ENCODE measurements at regions not wholly inside any gene's neighbourhood (a gene's known extent, or its start where the extent isn't known, plus 50 kb on each side); places are given as distances from the start of the nearest gene placed in this dataset.

- Histone ChIP-seq H3K27ac (ENCODE audit: low read length) (no peak overlapping the region), H3K36me3 (ENCODE audit: control insufficient read depth in 2 of 2, extremely low read depth in 1 of 2, insufficient read depth in 1 of 2, low read length in 1 of 2) (no peaks in the 10 kb centered on the region), H3K4me3 (ENCODE audit: control insufficient read depth in 1 of 2, extremely low read depth in 1 of 2, low read length in 1 of 2) (no peak overlapping the region), H3K27me3 (replicated peaks in 1 of 2; ENCODE audit: control insufficient read depth in 2 of 2, extremely low read depth in 1 of 2, insufficient read depth in 2 of 2, low read length in 1 of 2) (no peaks in the 10 kb centered on the region), H3K9me3 (peaks cover 2% of the 10 kb centered on the region), H3K4me1 (ENCODE audit: control insufficient read depth in 1 of 2, extremely low read depth in 1 of 2, insufficient read depth in 2 of 2, low read length in 2 of 2) (no peaks in the 10 kb centered on the region)
- ATAC-seq (replicated peaks in 1 of 4) = no peak
- Mint-ChIP-seq H3K4me3 (no peak overlapping the region), H3K27ac (no peak overlapping the region), H3K27me3 (no peaks in the 10 kb centered on the region), H3K9me3 (peaks cover under 1 to 23% (median 6%) of the 10 kb centered on the region in 3 donors), H3K4me1 (no peaks in the 10 kb centered on the region), H3K36me3 (no peaks in the 10 kb centered on the region)
- WGBS (ENCODE audit: insufficient coverage) = no CpG with 5 or more reads among the region's 2 CpGs
- no peak for DNase-seq
- ChIA-PET CTCF (no interaction called here), POLR2A (no interaction called here)
These were observed 801.1 kb upstream of the CXADR start for GRCh38 chr21:16711757-16712156.

- no peaks in the 10 kb centered on the region for H3K27me3 Mint-ChIP-seq
- H3K4me3 Mint-ChIP-seq = no peak overlapping the region
- H3K4me3 ChIP-seq (ENCODE audit: control insufficient read depth in 1 of 2, extremely low read depth in 1 of 2, low read length in 1 of 2) = no peak overlapping the region
- 53% methylated on average over 3 of the region's 4 CpGs for WGBS (ENCODE audit: insufficient coverage)
- ATAC-seq (replicated peaks in 1 of 4) (no peak), DNase-seq (no peak)
- no peaks in the 10 kb centered on the region for H3K4me1 ChIP-seq (ENCODE audit: control insufficient read depth in 1 of 2, extremely low read depth in 1 of 2, insufficient read depth in 2 of 2, low read length in 2 of 2)
- no peaks in the 10 kb centered on the region for H3K4me1 Mint-ChIP-seq
- CTCF ChIA-PET = no interaction called here
- H3K27me3 ChIP-seq (replicated peaks in 1 of 2; ENCODE audit: control insufficient read depth in 2 of 2, extremely low read depth in 1 of 2, insufficient read depth in 2 of 2, low read length in 1 of 2) = no peaks in the 10 kb centered on the region
- no peaks in the 10 kb centered on the region for H3K36me3 ChIP-seq (ENCODE audit: control insufficient read depth in 2 of 2, extremely low read depth in 1 of 2, insufficient read depth in 1 of 2, low read length in 1 of 2)
- no peak overlapping the region for H3K27ac Mint-ChIP-seq
- peaks cover 2% of the 10 kb centered on the region for H3K9me3 ChIP-seq
- POLR2A ChIA-PET = no interaction called here
- no peak overlapping the region for H3K27ac ChIP-seq (ENCODE audit: low read length)
- H3K9me3 Mint-ChIP-seq = peaks cover 2 to 20% (median 8%) of the 10 kb centered on the region in 3 donors
- H3K36me3 Mint-ChIP-seq = no peaks in the 10 kb centered on the region
These were observed 799.3 kb upstream of the CXADR start for GRCh38 chr21:16713331-16714117.

GRCh38 chr21:16740511-16740910 lies 772.3 kb upstream of the CXADR start:
- Mint-ChIP-seq H3K4me1 (no peaks in the 10 kb centered on the region), H3K36me3 (no peaks in the 10 kb centered on the region), H3K27me3 (no peaks in the 10 kb centered on the region), H3K4me3 (no peak overlapping the region), H3K27ac (no peak overlapping the region), H3K9me3 (peaks cover 8 to 14% (median 12%) of the 10 kb centered on the region in 3 donors)
- no peak overlapping the region for H3K27ac ChIP-seq (ENCODE audit: low read length)
- H3K9me3 ChIP-seq = no peaks in the 10 kb centered on the region
- WGBS (ENCODE audit: insufficient coverage) = 64% methylated on average over 4 of the region's 8 CpGs
- H3K36me3 ChIP-seq (ENCODE audit: control insufficient read depth in 2 of 2, extremely low read depth in 1 of 2, insufficient read depth in 1 of 2, low read length in 1 of 2) = no peaks in the 10 kb centered on the region
- no peaks in the 10 kb centered on the region for H3K4me1 ChIP-seq (ENCODE audit: control insufficient read depth in 1 of 2, extremely low read depth in 1 of 2, insufficient read depth in 2 of 2, low read length in 2 of 2)
- H3K27me3 ChIP-seq (replicated peaks in 1 of 2; ENCODE audit: control insufficient read depth in 2 of 2, extremely low read depth in 1 of 2, insufficient read depth in 2 of 2, low read length in 1 of 2) = no peaks in the 10 kb centered on the region
- POLR2A ChIA-PET = no interaction called here
- no peak overlapping the region for H3K4me3 ChIP-seq (ENCODE audit: control insufficient read depth in 1 of 2, extremely low read depth in 1 of 2, low read length in 1 of 2)
- ATAC-seq (replicated peaks in 1 of 4) = no peak
- CTCF ChIA-PET = no interaction called here
- DNase-seq = no peak

GRCh38 chr21:16741141-16741665 lies 771.6 kb upstream of the CXADR start:
- DNase-seq = no peak
- Mint-ChIP-seq H3K4me3 (no peak overlapping the region), H3K27ac (no peak overlapping the region), H3K9me3 (peaks cover 4 to 9% (median 6%) of the 10 kb centered on the region in 3 donors), H3K4me1 (no peaks in the 10 kb centered on the region), H3K27me3 (no peaks in the 10 kb centered on the region), H3K36me3 (no peaks in the 10 kb centered on the region)
- Histone ChIP-seq H3K9me3 (no peaks in the 10 kb centered on the region), H3K27me3 (replicated peaks in 1 of 2; ENCODE audit: control insufficient read depth in 2 of 2, extremely low read depth in 1 of 2, insufficient read depth in 2 of 2, low read length in 1 of 2) (no peaks in the 10 kb centered on the region), H3K4me1 (ENCODE audit: control insufficient read depth in 1 of 2, extremely low read depth in 1 of 2, insufficient read depth in 2 of 2, low read length in 2 of 2) (no peaks in the 10 kb centered on the region), H3K4me3 (ENCODE audit: control insufficient read depth in 1 of 2, extremely low read depth in 1 of 2, low read length in 1 of 2) (no peak overlapping the region), H3K27ac (ENCODE audit: low read length) (no peak overlapping the region), H3K36me3 (ENCODE audit: control insufficient read depth in 2 of 2, extremely low read depth in 1 of 2, insufficient read depth in 1 of 2, low read length in 1 of 2) (no peaks in the 10 kb centered on the region)
- WGBS (ENCODE audit: insufficient coverage) = 81% methylated on average over 4 of the region's 7 CpGs
- POLR2A ChIA-PET = no interaction called here
- ATAC-seq (replicated peaks in 1 of 4) = no peak
- CTCF ChIA-PET = no interaction called here

- H3K9me3 Mint-ChIP-seq = peaks cover 0 to 9% (median 4%) of the 10 kb centered on the region in 3 donors
- H3K27me3 ChIP-seq (replicated peaks in 1 of 2; ENCODE audit: control insufficient read depth in 2 of 2, extremely low read depth in 1 of 2, insufficient read depth in 2 of 2, low read length in 1 of 2) = no peaks in the 10 kb centered on the region
- H3K4me1 Mint-ChIP-seq = no peaks in the 10 kb centered on the region
- no peak overlapping the region for H3K27ac Mint-ChIP-seq
- 57% methylated on average over 1 of the region's 3 CpGs for WGBS (ENCODE audit: insufficient coverage)
- no peak overlapping the region for H3K4me3 ChIP-seq (ENCODE audit: control insufficient read depth in 1 of 2, extremely low read depth in 1 of 2, low read length in 1 of 2)
- H3K36me3 Mint-ChIP-seq = no peaks in the 10 kb centered on the region
- no peaks in the 10 kb centered on the region for H3K9me3 ChIP-seq
- no peaks in the 10 kb centered on the region for H3K36me3 ChIP-seq (ENCODE audit: control insufficient read depth in 2 of 2, extremely low read depth in 1 of 2, insufficient read depth in 1 of 2, low read length in 1 of 2)
- no peak overlapping the region for H3K27ac ChIP-seq (ENCODE audit: low read length)
- H3K27me3 Mint-ChIP-seq = no peaks in the 10 kb centered on the region
- ChIA-PET CTCF (no interaction called here), POLR2A (no interaction called here)
- H3K4me3 Mint-ChIP-seq = no peak overlapping the region
- ATAC-seq (replicated peaks in 1 of 4) (no peak), DNase-seq (no peak)
- no peaks in the 10 kb centered on the region for H3K4me1 ChIP-seq (ENCODE audit: control insufficient read depth in 1 of 2, extremely low read depth in 1 of 2, insufficient read depth in 2 of 2, low read length in 2 of 2)
These were observed 770.7 kb upstream of the CXADR start for GRCh38 chr21:16742131-16742641.

- H3K9me3 Mint-ChIP-seq = peaks cover 0 to 9% (median 5%) of the 10 kb centered on the region in 3 donors
- DNase-seq (no peak), ATAC-seq (replicated peaks in 1 of 4) (no peak)
- POLR2A ChIA-PET = no interaction called here
- no peak overlapping the region for H3K4me3 Mint-ChIP-seq
- no peaks in the 10 kb centered on the region for H3K4me1 Mint-ChIP-seq
- Histone ChIP-seq H3K9me3 (no peaks in the 10 kb centered on the region), H3K4me1 (ENCODE audit: control insufficient read depth in 1 of 2, extremely low read depth in 1 of 2, insufficient read depth in 2 of 2, low read length in 2 of 2) (no peaks in the 10 kb centered on the region), H3K4me3 (ENCODE audit: control insufficient read depth in 1 of 2, extremely low read depth in 1 of 2, low read length in 1 of 2) (no peak overlapping the region), H3K27ac (ENCODE audit: low read length) (no peak overlapping the region), H3K36me3 (ENCODE audit: control insufficient read depth in 2 of 2, extremely low read depth in 1 of 2, insufficient read depth in 1 of 2, low read length in 1 of 2) (no peaks in the 10 kb centered on the region), H3K27me3 (replicated peaks in 1 of 2; ENCODE audit: control insufficient read depth in 2 of 2, extremely low read depth in 1 of 2, insufficient read depth in 2 of 2, low read length in 1 of 2) (no peaks in the 10 kb centered on the region)
- no peak overlapping the region for H3K27ac Mint-ChIP-seq
- no peaks in the 10 kb centered on the region for H3K27me3 Mint-ChIP-seq
- CTCF ChIA-PET = no interaction called here
- no CpG with 5 or more reads among the region's 5 CpGs for WGBS (ENCODE audit: insufficient coverage)
- no peaks in the 10 kb centered on the region for H3K36me3 Mint-ChIP-seq
These were observed 770.1 kb upstream of the CXADR start for GRCh38 chr21:16742741-16743140.

Data from T-cell (primary cell).